ENCODE measurements at regions not wholly inside any gene's neighbourhood (a gene's known extent, or its start where the extent isn't known, plus 50 kb on each side); places are given as distances from the start of the nearest gene placed in this dataset.

GRCh38 chr5:164532235-164532900, 1026.9 kb downstream of the MAT2B start:
- TF ChIP-seq POLR2A (IDR thresholded peaks at IDR 0.05), result no peak
- TF ChIP-seq CTCF (IDR thresholded peaks at IDR 0.05), result no peak
- no peak for TF ChIP-seq POLR2AphosphoS5 (IDR thresholded peaks at IDR 0.05)
- TF ChIP-seq EP300 (IDR thresholded peaks at IDR 0.05; ENCODE audit: low read depth), result no peak

All from transverse colon (tissue), 4 donors.